Chondrocyte (in vitro differentiated cells): ENCODE measurements at regions not wholly inside any gene's neighbourhood (a gene's known extent, or its start where the extent isn't known, plus 50 kb on each side); places are given as distances from the start of the nearest gene placed in this dataset.

Source experiments
- DNase-seq: peaks from one replicate; pipeline ENCODE4 v3.0.0; 2021; ENCODE audit warnings: mixed read lengths, low spot score
- H3K27ac Mint-ChIP-seq: one replicate; pipeline ENCODE4 v1.8.0; 2021; ENCODE audit warnings: mild to moderate bottlenecking, moderate library complexity, mixed read lengths; ENCODE audit not compliant: unreplicated experiment
- H3K27me3 Mint-ChIP-seq: 2 replicates; pipeline ENCODE4 v1.8.0; 2021; ENCODE audit warnings: low read depth, mixed read lengths
- H3K36me3 Mint-ChIP-seq: 2 replicates; pipeline ENCODE4 v1.8.0; 2021; ENCODE audit warnings: low read depth, mixed read lengths
- H3K4me1 Mint-ChIP-seq: 2 replicates; pipeline ENCODE4 v1.8.0; 2021; ENCODE audit warnings: low read depth, mild to moderate bottlenecking, mixed read lengths
- H3K4me3 Mint-ChIP-seq: one replicate; pipeline ENCODE4 v1.8.0; 2021; ENCODE audit warnings: mild to moderate bottlenecking, moderate library complexity, mixed read lengths; ENCODE audit not compliant: unreplicated experiment
- H3K9me3 Mint-ChIP-seq: 2 replicates; pipeline ENCODE4 v1.8.0; 2021; ENCODE audit warnings: low read depth, mixed read lengths
- CTCF ChIP-seq: fragments of 200-600 bp; sonication (generic); IDR thresholded peaks from 2 replicates; pipeline ENCODE4 v1.5.0; 2021; ENCODE audit warnings: antibody characterized with exemption, mild to moderate bottlenecking, moderate library complexity

- Mint-ChIP-seq H3K4me3 (no peak overlapping the region), H3K9me3 (peaks cover 3% of the 10 kb centered on the region), H3K27me3 (no peaks in the 10 kb centered on the region), H3K4me1 (peaks cover 26% of the 10 kb centered on the region), H3K36me3 (no peaks in the 10 kb centered on the region), H3K27ac (no peak overlapping the region)
- TF ChIP-seq CTCF, result no peak
- no peak for DNase-seq
Observed at GRCh38 chr21:34307991-34308532, 55.7 kb upstream of the KCNE2 start.

- H3K27me3 Mint-ChIP-seq, result no peaks in the 10 kb centered on the region
- TF ChIP-seq CTCF, result no peak
- no peak overlapping the region for H3K4me3 Mint-ChIP-seq
- DNase-seq, result no peak
- peaks cover 24% of the 10 kb centered on the region for H3K4me1 Mint-ChIP-seq
- no peak overlapping the region for H3K27ac Mint-ChIP-seq
- no peaks in the 10 kb centered on the region for H3K36me3 Mint-ChIP-seq
- H3K9me3 Mint-ChIP-seq, result peaks cover 3% of the 10 kb centered on the region
Observed at GRCh38 chr21:34311561-34312330, 52.1 kb upstream of the KCNE2 start.

GRCh38 chr21:34313116-34313515 is 50.7 kb upstream of the KCNE2 start:
- peaks cover 29% of the 10 kb centered on the region for H3K4me1 Mint-ChIP-seq
- no peak for DNase-seq
- no peaks in the 10 kb centered on the region for H3K27me3 Mint-ChIP-seq
- H3K9me3 Mint-ChIP-seq, result peaks cover 3% of the 10 kb centered on the region
- no peaks in the 10 kb centered on the region for H3K36me3 Mint-ChIP-seq
- no peak overlapping the region for H3K27ac Mint-ChIP-seq
- H3K4me3 Mint-ChIP-seq, result no peak overlapping the region
- TF ChIP-seq CTCF, result no peak
